ENCODE measurements at regions not wholly inside any gene's neighbourhood (a gene's known extent, or its start where the extent isn't known, plus 50 kb on each side); places are given as distances from the start of the nearest gene placed in this dataset.

GRCh38 chr20:11320033-11320432 is 597.7 kb upstream of the BTBD3 start:
- no peak for TF ChIP-seq FOXJ3 (CRISPR knock-in tag; IDR thresholded peaks at IDR 0.05)
- no peak for TF ChIP-seq TEAD4 (IDR thresholded peaks at IDR 0.05; ENCODE audit: borderline replicate concordance, insufficient read depth)
- no peak for TF ChIP-seq RXRA (IDR thresholded peaks at IDR 0.05; ENCODE audit: borderline replicate concordance, low read depth)
- no peak for TF ChIP-seq FOXM1 (IDR thresholded peaks at IDR 0.05; ENCODE audit: low read depth)
- no peak for TF ChIP-seq REST (IDR thresholded peaks at IDR 0.05; ENCODE audit: low read depth, low read length)
- TF ChIP-seq CTCF (IDR thresholded peaks at IDR 0.05), result no peak
- TF ChIP-seq GABPA (IDR thresholded peaks at IDR 0.05; ENCODE audit: low read depth), result no peak
- TF ChIP-seq NRF1 (IDR thresholded peaks at IDR 0.05; ENCODE audit: low read depth, low read length), result no peak
- TF ChIP-seq RAD21 (IDR thresholded peaks at IDR 0.05; ENCODE audit: low read length), result no peak
- TF ChIP-seq NFIC (IDR thresholded peaks at IDR 0.05; ENCODE audit: borderline replicate concordance), result no peak
- TF ChIP-seq POLR2AphosphoS5 (IDR thresholded peaks at IDR 0.05; ENCODE audit: low read depth, low read length), result no peak
- no peak for TF ChIP-seq FOSL2 (IDR thresholded peaks at IDR 0.05; ENCODE audit: borderline replicate concordance, low read depth)
- no peak for TF ChIP-seq USF1 (IDR thresholded peaks at IDR 0.05; ENCODE audit: borderline replicate concordance, low read depth)
- no peak for TF ChIP-seq MEF2A (IDR thresholded peaks at IDR 0.05; ENCODE audit: borderline replicate concordance, low read depth)
- no peak for TF ChIP-seq SMC3 (IDR thresholded peaks at IDR 0.05; ENCODE audit: low read depth, low read length)
- TF ChIP-seq USF2 (IDR thresholded peaks at IDR 0.05; ENCODE audit: borderline replicate concordance, low read depth, low read length), result no peak
- Histone ChIP-seq H3F3A (replicated peaks; ENCODE audit: insufficient read depth) (no peaks in the 10 kb centered on the region), H2AFZ (ENCODE audit: low read depth) (no peak overlapping the region), H3K36me3 (replicated peaks in 1 of 2; ENCODE audit: control insufficient read depth in 1 of 2, insufficient read depth in 2 of 2, low read length in 1 of 2) (no peaks in the 10 kb centered on the region), H3K27me3 (ENCODE audit: insufficient read depth) (no peaks in the 10 kb centered on the region), H3K4me3 (ENCODE audit: low read depth in 2 of 2, low read length in 1 of 2) (no peak overlapping the region), H3K9me2 (peaks cover 5% of the 10 kb centered on the region; the same call in 1 of the 2 replicates), H3K4me2 (no peak overlapping the region), H3K9ac (no peak overlapping the region), H4K20me1 (ENCODE audit: insufficient read depth) (no peaks in the 10 kb centered on the region), H3K4me1 (ENCODE audit: control insufficient read depth in 1 of 2, insufficient read depth in 2 of 2, low read depth in 1 of 2, low read length in 1 of 2) (no peaks in the 10 kb centered on the region), H3K27ac (ENCODE audit: low read depth in 2 of 2, low read length in 1 of 2) (no peak overlapping the region), H3K79me2 (ENCODE audit: insufficient read depth) (no peaks in the 10 kb centered on the region), H3K9me3 (no peaks in the 10 kb centered on the region)
- no peak for DNase-seq
- POLR2A ChIA-PET, result no interaction called here
- CTCF ChIA-PET, result interaction anchor here (1.7 kb wide), 1 partner anchor 17 kb away, joined by 5 read pairs; no protein-coding TSS in a partner anchor
